Mesenchymal stem cell (in vitro differentiated cells and primary cell): ENCODE measurements at regions not wholly inside any gene's neighbourhood (a gene's known extent, or its start where the extent isn't known, plus 50 kb on each side); places are given as distances from the start of the nearest gene placed in this dataset.
"Not testable (repeated sequence)": the region's sequence is repeated elsewhere in the genome, so short reads cannot be mapped to it uniquely, and the experiment has no call there.

Experiments used
- DNase-seq: peaks from one replicate; pipeline ENCODE4 v3.0.0-alpha.2; 2013
- H2AFZ ChIP-seq: one replicate; pipeline ENCODE4 v1.6.1; 2013; ENCODE audit warnings: low read depth, mild to moderate bottlenecking, control low read depth, inconsistent platforms, low read length, moderate library complexity
- H2AK5ac ChIP-seq: 2 replicates; pipeline ENCODE4 v1.6.1; 2013; ENCODE audit warnings: low read length, moderate library complexity, mild to moderate bottlenecking, inconsistent platforms; ENCODE audit not compliant: severe bottlenecking
- H2BK120ac ChIP-seq: one replicate; pipeline ENCODE4 v1.6.1; 2013; ENCODE audit warnings: low read depth, mild to moderate bottlenecking, inconsistent platforms, low read length, moderate library complexity
- H2BK12ac ChIP-seq, 2 experiments: one replicate each; pipeline ENCODE4 v1.6.1; 2013; ENCODE audit warnings: inconsistent platforms in 2 of 2, low read length in 2 of 2, mild to moderate bottlenecking in 2 of 2, moderate library complexity in 2 of 2, control low read depth in 1 of 2
- H2BK15ac ChIP-seq: one replicate; pipeline ENCODE4 v1.6.1; 2013; ENCODE audit warnings: mild to moderate bottlenecking, low read depth, inconsistent platforms; ENCODE audit not compliant: poor library complexity, severe bottlenecking
- H2BK5ac ChIP-seq: 2 replicates; pipeline ENCODE4 v1.6.1; 2013; ENCODE audit warnings: low read depth, mild to moderate bottlenecking, low read length, control low read depth, inconsistent platforms; ENCODE audit not compliant: poor library complexity, severe bottlenecking
- H3K14ac ChIP-seq, 2 experiments: one replicate each; pipeline ENCODE4 v1.6.1; 2013; ENCODE audit warnings: inconsistent platforms in 2 of 2, low read length in 2 of 2, control low read depth in 1 of 2, mild to moderate bottlenecking in 1 of 2, moderate library complexity in 1 of 2
- H3K18ac ChIP-seq, 2 experiments: one replicate each; pipeline ENCODE4 v1.6.1; 2013; ENCODE audit warnings: inconsistent platforms in 2 of 2, low read length in 2 of 2, control low read depth in 1 of 2, low read depth in 1 of 2, mild to moderate bottlenecking in 1 of 2
- H3K23ac ChIP-seq, 2 experiments: one replicate each; pipeline ENCODE4 v1.6.1; 2013; ENCODE audit warnings: inconsistent platforms in 2 of 2, low read length in 2 of 2, mild to moderate bottlenecking in 2 of 2, moderate library complexity in 2 of 2, control low read depth in 1 of 2
- H3K27ac ChIP-seq: 2 replicates; pipeline ENCODE4 v1.5.1; 2013; ENCODE audit warnings: mild to moderate bottlenecking, moderate library complexity, low read length, control low read depth, inconsistent platforms; ENCODE audit not compliant: poor library complexity, severe bottlenecking
- H3K27me3 ChIP-seq, 2 experiments: 2 replicates each; pipeline versions ENCODE4 v1.6.1 to v1.7.0; 2013; ENCODE audit warnings: low read length in 2 of 2, mild to moderate bottlenecking in 2 of 2, moderate library complexity in 2 of 2, control low read depth in 1 of 2, inconsistent platforms in 1 of 2; ENCODE audit not compliant: control insufficient read depth in 1 of 2, insufficient read depth in 1 of 2
- H3K36me3 ChIP-seq, 2 experiments: 2 replicates each; pipeline versions ENCODE4 v1.6.1 to v1.7.0; 2013; ENCODE audit warnings: low read length in 2 of 2, control low read depth in 1 of 2, inconsistent platforms in 1 of 2, low read depth in 1 of 2, mild to moderate bottlenecking in 1 of 2; ENCODE audit not compliant: insufficient read depth in 2 of 2, control insufficient read depth in 1 of 2
- H3K4ac ChIP-seq, 2 experiments: one replicate each; pipeline ENCODE4 v1.6.1; 2013; ENCODE audit warnings: inconsistent platforms in 2 of 2, low read length in 2 of 2, mild to moderate bottlenecking in 2 of 2, moderate library complexity in 2 of 2, control low read depth in 1 of 2, low read depth in 1 of 2
- H3K4me1 ChIP-seq: 2 replicates; pipeline ENCODE4 v1.6.1; 2013; ENCODE audit warnings: low read depth, low read length, control low read depth; ENCODE audit not compliant: control insufficient read depth, insufficient read depth
- H3K4me2 ChIP-seq: 2 replicates; pipeline ENCODE4 v1.6.1; 2013; ENCODE audit warnings: low read length, mild to moderate bottlenecking, inconsistent platforms; ENCODE audit not compliant: poor library complexity, severe bottlenecking
- H3K4me3 ChIP-seq, 2 experiments: 2 replicates each; pipeline versions ENCODE4 v1.5.1 to v1.7.0; 2013; ENCODE audit warnings: low read length in 2 of 2, mild to moderate bottlenecking in 2 of 2, control low read depth in 1 of 2, low read depth in 1 of 2; ENCODE audit not compliant: insufficient read depth in 1 of 2
- H3K79me1 ChIP-seq: replicated peaks from 2 replicates; pipeline ENCODE4 v1.6.1; 2013; ENCODE audit warnings: mild to moderate bottlenecking, control low read depth, low read length, inconsistent platforms; ENCODE audit not compliant: poor library complexity, severe bottlenecking
- H3K9ac ChIP-seq: 2 replicates; pipeline ENCODE4 v1.7.0; 2013; ENCODE audit warnings: mild to moderate bottlenecking, low read length, moderate library complexity
- H3K9me3 ChIP-seq: 2 replicates; pipeline ENCODE4 v1.7.0; 2013; ENCODE audit warnings: mild to moderate bottlenecking, low read length; ENCODE audit not compliant: control insufficient read depth
- H4K8ac ChIP-seq: one replicate; pipeline ENCODE4 v1.6.1; 2013; ENCODE audit warnings: inconsistent platforms, mild to moderate bottlenecking, low read length, moderate library complexity
- H4K91ac ChIP-seq: one replicate; pipeline ENCODE4 v1.6.1; 2013; ENCODE audit warnings: mild to moderate bottlenecking, low read length, inconsistent platforms
- WGBS: methylation state at CpG from one replicate; pipeline ENCODE4 v1.1.7; 2013; ENCODE audit warnings: mixed read lengths; 5-methylcytosine and 5-hydroxymethylcytosine counted together

GRCh38 chr20:40269274-40269673 lies 419.8 kb downstream of the MAFB start:
- H2BK5ac ChIP-seq, H3K4me1 ChIP-seq, H2AK5ac ChIP-seq, DNase-seq, H4K91ac ChIP-seq, H3K18ac ChIP-seq, H3K9ac ChIP-seq, H3K79me1 ChIP-seq, H2BK15ac ChIP-seq, H3K27me3 ChIP-seq, H3K36me3 ChIP-seq, H4K8ac ChIP-seq, H3K23ac ChIP-seq, H3K4ac ChIP-seq, H3K4me3 ChIP-seq, H2BK120ac ChIP-seq, H2BK12ac ChIP-seq, H3K4me2 ChIP-seq, H2AFZ ChIP-seq, H3K27ac ChIP-seq, H3K14ac ChIP-seq, H3K9me3 ChIP-seq: not testable (repeated sequence)
- 62% methylated on average over 9 of the region's 11 CpGs for WGBS

- Histone ChIP-seq H3K27ac (no peak overlapping the region), H3K9me3 (no peaks in the 10 kb centered on the region), H3K4me1 (no peaks in the 10 kb centered on the region), H2BK12ac (peak overlapping the region; percentile 77 to 95), H3K36me3 (no peaks in the 10 kb centered on the region), H2BK5ac (no peak overlapping the region), H2BK15ac (no peak overlapping the region), H3K4ac (no peak overlapping the region), H4K8ac (peak overlapping the region; percentile 37), H3K4me3 (no peak overlapping the region), H2AFZ (no peak overlapping the region), H3K79me1 (no peaks in the 10 kb centered on the region), H2AK5ac (no peak overlapping the region), H3K9ac (no peak overlapping the region), H3K4me2 (no peak overlapping the region), H3K18ac (peak overlapping the region; percentile 8 to 94), H3K27me3 (peaks cover 4 to 5% of the 10 kb centered on the region in 2 experiments), H3K14ac (no peak overlapping the region), H4K91ac (no peak overlapping the region), H3K23ac (no peak overlapping the region), H2BK120ac (no peak overlapping the region)
- WGBS = 91% methylated on average over 1 of the region's 3 CpGs
- DNase-seq = peak; percentile 70
Observed at GRCh38 chr20:40268321-40269075, 420.5 kb downstream of the MAFB start.

- Histone ChIP-seq H3K14ac (no peak overlapping the region), H3K4me3 (no peak overlapping the region), H2BK12ac (no peak overlapping the region), H3K27ac (no peak overlapping the region), H2BK120ac (no peak overlapping the region), H3K4ac (peak overlapping the region in 1 of 2 experiments; percentile 21), H2AK5ac (no peak overlapping the region), H3K27me3 (peaks cover 4 to 5% of the 10 kb centered on the region in 2 experiments), H2BK5ac (no peak overlapping the region), H4K91ac (no peak overlapping the region), H2BK15ac (no peak overlapping the region), H3K4me2 (no peak overlapping the region), H3K36me3 (no peaks in the 10 kb centered on the region), H3K23ac (no peak overlapping the region), H3K18ac (peak overlapping the region in 1 of 2 experiments; percentile 34), H3K9me3 (no peaks in the 10 kb centered on the region), H3K79me1 (no peaks in the 10 kb centered on the region), H2AFZ (no peak overlapping the region), H4K8ac (no peak overlapping the region), H3K9ac (no peak overlapping the region), H3K4me1 (no peaks in the 10 kb centered on the region)
- DNase-seq = peak; percentile 28
- 58% methylated on average over 6 of the region's 6 CpGs for WGBS
Observed at GRCh38 chr20:40265825-40266533, 423.1 kb downstream of the MAFB start.

GRCh38 chr20:40262219-40262618 lies 426.8 kb downstream of the MAFB start:
- 15% methylated on average over 1 of the region's 2 CpGs for WGBS
- Histone ChIP-seq H3K27ac (no peak overlapping the region), H3K14ac (no peak overlapping the region), H2BK15ac (no peak overlapping the region), H3K27me3 (no peaks in the 10 kb centered on the region), H3K4me3 (no peak overlapping the region), H2BK12ac (no peak overlapping the region), H3K4me2 (no peak overlapping the region), H4K8ac (no peak overlapping the region), H3K4me1 (no peaks in the 10 kb centered on the region), H3K18ac (no peak overlapping the region), H2BK5ac (no peak overlapping the region), H3K9ac (no peak overlapping the region), H4K91ac (no peak overlapping the region), H3K36me3 (no peaks in the 10 kb centered on the region), H3K79me1 (no peaks in the 10 kb centered on the region), H2AK5ac (no peak overlapping the region), H3K4ac (no peak overlapping the region), H2AFZ (no peak overlapping the region), H3K9me3 (no peaks in the 10 kb centered on the region), H3K23ac (no peak overlapping the region), H2BK120ac (no peak overlapping the region)
- DNase-seq = peak; percentile 24
